WERI-Rb-1 (cell line): ENCODE measurements at regions not wholly inside any gene's neighbourhood (a gene's known extent, or its start where the extent isn't known, plus 50 kb on each side); places are given as distances from the start of the nearest gene placed in this dataset.

ENCODE experiments used
- DNase-seq: peaks from one replicate; pipeline ENCODE4 v3.0.0-alpha.2; 2020
- H3K27ac ChIP-seq: fragments of 250-450 bp; sonication (Bioruptor Pico); 2 replicates; pipeline ENCODE4 v1.5.1; 2020; ENCODE audit warnings: mild to moderate bottlenecking, moderate library complexity
- H3K27me3 ChIP-seq: fragments of 250-450 bp; sonication (Bioruptor Pico); 2 replicates; pipeline ENCODE4 v1.5.1; 2021; ENCODE audit warnings: mild to moderate bottlenecking, low read depth, moderate library complexity; ENCODE audit not compliant: insufficient read depth, severe bottlenecking
- H3K36me3 ChIP-seq: fragments of 250-450 bp; sonication (Bioruptor Pico); 2 replicates; pipeline ENCODE4 v1.5.1; 2020; ENCODE audit warnings: mild to moderate bottlenecking, moderate library complexity
- H3K4me3 ChIP-seq: 2 replicates; pipeline ENCODE4 v1.5.1; 2011; ENCODE audit warnings: low read depth, mild to moderate bottlenecking, control low read depth, low read length
- H3K9me3 ChIP-seq: fragments of 250-450 bp; sonication (Bioruptor Pico); 2 replicates; pipeline ENCODE4 v1.5.1; 2021; ENCODE audit warnings: mild to moderate bottlenecking, moderate library complexity; ENCODE audit not compliant: severe bottlenecking
- CTCF ChIP-seq: IDR thresholded peaks from 2 replicates; pipeline ENCODE4 v1.5.1; 2011; ENCODE audit warnings: low read depth, mild to moderate bottlenecking, control low read depth, inconsistent platforms, low read length

GRCh38 chr17:68184816-68185436, 62.9 kb upstream of the AMZ2 start:
- TF ChIP-seq CTCF, result no peak
- no peak overlapping the region for H3K27ac ChIP-seq
- no peak overlapping the region for H3K4me3 ChIP-seq
- no peak for DNase-seq
- no peaks in the 10 kb centered on the region for H3K27me3 ChIP-seq
- no peaks in the 10 kb centered on the region for H3K9me3 ChIP-seq
- H3K36me3 ChIP-seq, result no peaks in the 10 kb centered on the region

GRCh38 chr17:68185820-68186219, 62.0 kb upstream of the AMZ2 start:
- no peak overlapping the region for H3K4me3 ChIP-seq
- no peak for TF ChIP-seq CTCF
- H3K9me3 ChIP-seq, result no peaks in the 10 kb centered on the region
- H3K27ac ChIP-seq, result no peak overlapping the region
- H3K36me3 ChIP-seq, result no peaks in the 10 kb centered on the region
- no peak for DNase-seq
- H3K27me3 ChIP-seq, result no peaks in the 10 kb centered on the region

GRCh38 chr17:68190495-68190894, 57.3 kb upstream of the AMZ2 start:
- no peak for DNase-seq
- Histone ChIP-seq H3K4me3 (no peak overlapping the region), H3K27ac (no peak overlapping the region), H3K36me3 (no peaks in the 10 kb centered on the region), H3K27me3 (no peaks in the 10 kb centered on the region), H3K9me3 (no peaks in the 10 kb centered on the region)
- TF ChIP-seq CTCF, result no peak

- H3K36me3 ChIP-seq, result no peaks in the 10 kb centered on the region
- H3K27me3 ChIP-seq, result peaks cover 39% of the 10 kb centered on the region
- no peaks in the 10 kb centered on the region for H3K9me3 ChIP-seq
- peak; percentile 44 for DNase-seq
- peak overlapping the region; percentile 49 for H3K4me3 ChIP-seq
- no peak overlapping the region for H3K27ac ChIP-seq
- no peak for TF ChIP-seq CTCF
Observed at GRCh38 chr17:68195667-68196393, 52.0 kb upstream of the AMZ2 start.

- no peak for TF ChIP-seq CTCF
- Histone ChIP-seq H3K27me3 (peaks cover 39% of the 10 kb centered on the region), H3K36me3 (no peaks in the 10 kb centered on the region), H3K9me3 (no peaks in the 10 kb centered on the region), H3K27ac (no peak overlapping the region), H3K4me3 (peak overlapping the region; percentile 49)
- no peak for DNase-seq
Observed at GRCh38 chr17:68196394-68197090, 51.3 kb upstream of the AMZ2 start.
